GDM1 (cell line): ENCODE measurements at regions not wholly inside any gene's neighbourhood (a gene's known extent, or its start where the extent isn't known, plus 50 kb on each side); places are given as distances from the start of the nearest gene placed in this dataset.
"Not testable (repeated sequence)": the region's sequence is repeated elsewhere in the genome, so short reads cannot be mapped to it uniquely, and the experiment has no call there.

Experiments
- DNase-seq: peaks from one replicate; lab custom pipeline; 2025; lab: John Stamatoyannopoulos, UW

GRCh38 chr17:53765609-53766008, 57.1 kb upstream of the KIF2B start:
- no peak for DNase-seq

- DNase-seq, result no peak
These were observed 57.6 kb upstream of the KIF2B start for GRCh38 chr17:53765129-53765528.

- no peak for DNase-seq
These were observed 65.2 kb upstream of the KIF2B start for GRCh38 chr17:53757559-53757958.

GRCh38 chr17:53757116-53757515, 65.6 kb upstream of the KIF2B start:
- not testable (repeated sequence) for DNase-seq

- no peak for DNase-seq
These were observed 73.5 kb upstream of the KIF2B start for GRCh38 chr17:53749178-53749577.

- not testable (repeated sequence) for DNase-seq
These were observed 74.4 kb upstream of the KIF2B start for GRCh38 chr17:53748159-53748820.

- DNase-seq, result no peak
These were observed 82.4 kb upstream of the KIF2B start for GRCh38 chr17:53740312-53740711.

- DNase-seq, result no peak
These were observed 86.0 kb upstream of the KIF2B start for GRCh38 chr17:53736516-53737240.

- no peak for DNase-seq
These were observed 98.0 kb upstream of the KIF2B start for GRCh38 chr17:53724726-53725125.

GRCh38 chr17:53722407-53722806, 100.3 kb upstream of the KIF2B start:
- no peak for DNase-seq

- no peak for DNase-seq
These were observed 101.6 kb upstream of the KIF2B start for GRCh38 chr17:53721101-53721500.

- DNase-seq, result no peak
These were observed 103.5 kb upstream of the KIF2B start for GRCh38 chr17:53719229-53719628.

- DNase-seq, result no peak
These were observed 115.2 kb upstream of the KIF2B start for GRCh38 chr17:53707566-53707965.

GRCh38 chr17:53696286-53696685, 126.4 kb upstream of the KIF2B start:
- no peak for DNase-seq

- no peak for DNase-seq
These were observed 135.4 kb upstream of the KIF2B start for GRCh38 chr17:53687324-53687723.

- no peak for DNase-seq
These were observed 142.0 kb upstream of the KIF2B start for GRCh38 chr17:53680745-53681144.

GRCh38 chr17:53668854-53669253, 153.9 kb upstream of the KIF2B start:
- DNase-seq, result no peak

GRCh38 chr17:53662608-53663007, 160.1 kb upstream of the KIF2B start:
- no peak for DNase-seq

- DNase-seq, result no peak
These were observed 163.5 kb upstream of the KIF2B start for GRCh38 chr17:53659181-53659580.

- no peak for DNase-seq
These were observed 167.1 kb upstream of the KIF2B start for GRCh38 chr17:53655591-53655990.

- DNase-seq, result no peak
These were observed 173.5 kb upstream of the KIF2B start for GRCh38 chr17:53649201-53649600.

GRCh38 chr17:53646835-53647234, 175.9 kb upstream of the KIF2B start:
- no peak for DNase-seq

GRCh38 chr17:53640808-53641207, 181.9 kb upstream of the KIF2B start:
- DNase-seq, result no peak

- DNase-seq, result no peak
These were observed 187.3 kb upstream of the KIF2B start for GRCh38 chr17:53635444-53635843.
